NOMO-1 treated with DMSO at 0.1 percent for 48 hours (cell line): ENCODE measurements at regions not wholly inside any gene's neighbourhood (a gene's known extent, or its start where the extent isn't known, plus 50 kb on each side); places are given as distances from the start of the nearest gene placed in this dataset.
"Not testable (repeated sequence)": the region's sequence is repeated elsewhere in the genome, so short reads cannot be mapped to it uniquely, and the experiment has no call there.

Source experiments
- DNase-seq: peaks from one replicate; lab custom pipeline; 2025; ENCODE audit not compliant: unreplicated experiment; lab: John Stamatoyannopoulos, UW

GRCh38 chr4:126097155-126097799 is 782.5 kb downstream of the FAT4 start:
- DNase-seq: no peak

- DNase-seq: no peak
These were observed 791.9 kb downstream of the FAT4 start for GRCh38 chr4:126106658-126107057.

- DNase-seq: no peak
These were observed 795.1 kb downstream of the FAT4 start for GRCh38 chr4:126109836-126110235.

GRCh38 chr4:126113058-126113457 is 798.3 kb downstream of the FAT4 start:
- no peak for DNase-seq

- no peak for DNase-seq
These were observed 809.0 kb downstream of the FAT4 start for GRCh38 chr4:126123611-126124325.

GRCh38 chr4:126124818-126125217 is 810.1 kb downstream of the FAT4 start:
- no peak for DNase-seq

- no peak for DNase-seq
These were observed 815.5 kb downstream of the FAT4 start for GRCh38 chr4:126130215-126130614.

- DNase-seq: no peak
These were observed 822.4 kb downstream of the FAT4 start for GRCh38 chr4:126136922-126137781.

- DNase-seq: no peak
These were observed 823.0 kb downstream of the FAT4 start for GRCh38 chr4:126137782-126138170.

GRCh38 chr4:126144543-126145237 is 829.9 kb downstream of the FAT4 start:
- no peak for DNase-seq

- DNase-seq: no peak
These were observed 853.7 kb downstream of the FAT4 start for GRCh38 chr4:126168484-126168883.

GRCh38 chr4:126172126-126172525 is 857.4 kb downstream of the FAT4 start:
- no peak for DNase-seq

GRCh38 chr4:126174627-126175026 is 859.9 kb downstream of the FAT4 start:
- no peak for DNase-seq

- DNase-seq: no peak
These were observed 865.9 kb downstream of the FAT4 start for GRCh38 chr4:126180642-126181041.

- no peak for DNase-seq
These were observed 867.6 kb downstream of the FAT4 start for GRCh38 chr4:126182336-126182735.

- DNase-seq: no peak
These were observed 868.0 kb downstream of the FAT4 start for GRCh38 chr4:126182786-126183185.

- DNase-seq: no peak
These were observed 868.5 kb downstream of the FAT4 start for GRCh38 chr4:126183206-126183605.

- no peak for DNase-seq
These were observed 876.8 kb downstream of the FAT4 start for GRCh38 chr4:126191536-126191935.

- DNase-seq: no peak
These were observed 877.8 kb downstream of the FAT4 start for GRCh38 chr4:126192506-126192905.

- not testable (repeated sequence) for DNase-seq
These were observed 886.7 kb downstream of the FAT4 start for GRCh38 chr4:126201251-126202138.
